ENCODE measurements at regions not wholly inside any gene's neighbourhood (a gene's known extent, or its start where the extent isn't known, plus 50 kb on each side); places are given as distances from the start of the nearest gene placed in this dataset.
"Not testable (repeated sequence)": the region's sequence is repeated elsewhere in the genome, so short reads cannot be mapped to it uniquely, and the experiment has no call there.

GRCh38 chr13:112286733-112287132 lies 89.4 kb upstream of the SPACA7 start:
- not testable (repeated sequence) for H3K27me3 ChIP-seq (ENCODE audit: low read depth, low read length); H3K27ac ChIP-seq (ENCODE audit: low read length); H3K36me3 ChIP-seq (ENCODE audit: control insufficient read depth in 1 of 2, insufficient read depth in 2 of 2, low read length in 2 of 2); H3K9me3 ChIP-seq (ENCODE audit: control insufficient read depth in 1 of 2, low read length in 2 of 2); H3K4me1 ChIP-seq (ENCODE audit: control insufficient read depth in 1 of 2, insufficient read depth in 2 of 2, low read length in 2 of 2); H3K4me3 ChIP-seq (ENCODE audit: low read depth in 1 of 2, low read length in 2 of 2)

- Histone ChIP-seq H3K36me3 (ENCODE audit: control insufficient read depth in 1 of 2, insufficient read depth in 2 of 2, low read length in 2 of 2) (no peaks in the 10 kb centered on the region), H3K27me3 (ENCODE audit: low read depth, low read length) (no peaks in the 10 kb centered on the region), H3K4me3 (ENCODE audit: low read depth in 1 of 2, low read length in 2 of 2) (no peak overlapping the region)
These were observed 55.9 kb upstream of the SPACA7 start for GRCh38 chr13:112320303-112320702.

GRCh38 chr13:112322557-112322956 lies 53.6 kb upstream of the SPACA7 start:
- Histone ChIP-seq H3K27ac (ENCODE audit: low read length) (no peak overlapping the region), H3K9me3 (ENCODE audit: control insufficient read depth in 1 of 2, low read length in 2 of 2) (no peaks in the 10 kb centered on the region), H3K27me3 (ENCODE audit: low read depth, low read length) (no peaks in the 10 kb centered on the region), H3K36me3 (ENCODE audit: control insufficient read depth in 1 of 2, insufficient read depth in 2 of 2, low read length in 2 of 2) (no peaks in the 10 kb centered on the region), H3K4me1 (ENCODE audit: control insufficient read depth in 1 of 2, insufficient read depth in 2 of 2, low read length in 2 of 2) (no peaks in the 10 kb centered on the region), H3K4me3 (ENCODE audit: low read depth in 1 of 2, low read length in 2 of 2) (no peak overlapping the region)

More at GRCh38 chr13:112320303-112320702, 55.9 kb upstream of the SPACA7 start:
- no peaks in the 10 kb centered on the region for H3K9me3 ChIP-seq (ENCODE audit: control insufficient read depth in 1 of 2, low read length in 2 of 2)
- H3K4me1 ChIP-seq (ENCODE audit: control insufficient read depth in 1 of 2, insufficient read depth in 2 of 2, low read length in 2 of 2): no peaks in the 10 kb centered on the region
- no peak overlapping the region for H3K27ac ChIP-seq (ENCODE audit: low read length)

GRCh38 chr13:112324116-112324515 lies 52.0 kb upstream of the SPACA7 start:
- Histone ChIP-seq H3K4me1 (ENCODE audit: control insufficient read depth in 1 of 2, insufficient read depth in 2 of 2, low read length in 2 of 2) (no peaks in the 10 kb centered on the region), H3K27ac (ENCODE audit: low read length) (no peak overlapping the region), H3K36me3 (ENCODE audit: control insufficient read depth in 1 of 2, insufficient read depth in 2 of 2, low read length in 2 of 2) (no peaks in the 10 kb centered on the region), H3K9me3 (ENCODE audit: control insufficient read depth in 1 of 2, low read length in 2 of 2) (no peaks in the 10 kb centered on the region), H3K4me3 (ENCODE audit: low read depth in 1 of 2, low read length in 2 of 2) (no peak overlapping the region), H3K27me3 (ENCODE audit: low read depth, low read length) (no peaks in the 10 kb centered on the region)

GRCh38 chr13:112325142-112325808 lies 50.9 kb upstream of the SPACA7 start:
- Histone ChIP-seq H3K4me3 (ENCODE audit: low read depth in 1 of 2, low read length in 2 of 2) (no peak overlapping the region), H3K27me3 (ENCODE audit: low read depth, low read length) (no peaks in the 10 kb centered on the region), H3K27ac (ENCODE audit: low read length) (no peak overlapping the region), H3K4me1 (ENCODE audit: control insufficient read depth in 1 of 2, insufficient read depth in 2 of 2, low read length in 2 of 2) (no peaks in the 10 kb centered on the region), H3K9me3 (ENCODE audit: control insufficient read depth in 1 of 2, low read length in 2 of 2) (no peaks in the 10 kb centered on the region), H3K36me3 (ENCODE audit: control insufficient read depth in 1 of 2, insufficient read depth in 2 of 2, low read length in 2 of 2) (no peaks in the 10 kb centered on the region)

GRCh38 chr13:112325920-112326645 lies 50.1 kb upstream of the SPACA7 start:
- Histone ChIP-seq H3K27ac (ENCODE audit: low read length) (no peak overlapping the region), H3K4me3 (ENCODE audit: low read depth in 1 of 2, low read length in 2 of 2) (no peak overlapping the region), H3K27me3 (ENCODE audit: low read depth, low read length) (no peaks in the 10 kb centered on the region), H3K4me1 (ENCODE audit: control insufficient read depth in 1 of 2, insufficient read depth in 2 of 2, low read length in 2 of 2) (peaks cover 0 to 7% of the 10 kb centered on the region in 2 donors), H3K36me3 (ENCODE audit: control insufficient read depth in 1 of 2, insufficient read depth in 2 of 2, low read length in 2 of 2) (no peaks in the 10 kb centered on the region), H3K9me3 (ENCODE audit: control insufficient read depth in 1 of 2, low read length in 2 of 2) (no peaks in the 10 kb centered on the region)

All from muscle layer of duodenum (tissue), 2 donors.